Fibroblast of lung (primary cell): ENCODE measurements at regions not wholly inside any gene's neighbourhood (a gene's known extent, or its start where the extent isn't known, plus 50 kb on each side); places are given as distances from the start of the nearest gene placed in this dataset.

Experiments used
- DNase-seq, 2 donors: peaks; one replicate each; pipeline versions ENCODE4 v3.0.0 to v3.0.0-alpha.2; 2010; ENCODE audit warnings: low read depth in 2 of 2
- H2AFZ ChIP-seq: 2 replicates; pipeline ENCODE4 v1.5.1; 2012; ENCODE audit warnings: low read length, control low read depth, inconsistent platforms
- H3K27ac ChIP-seq: 2 replicates; pipeline ENCODE4 v1.5.1; 2011; ENCODE audit warnings: low read length, control low read depth; ENCODE audit not compliant: insufficient read depth
- H3K27me3 ChIP-seq: 2 replicates; pipeline ENCODE4 v1.5.1; 2011; ENCODE audit warnings: mild to moderate bottlenecking, low read length; ENCODE audit not compliant: control insufficient read depth, insufficient read depth
- H3K36me3 ChIP-seq: 2 replicates; pipeline ENCODE4 v1.5.1; 2011; ENCODE audit warnings: low read length; ENCODE audit not compliant: control insufficient read depth, insufficient read depth
- H3K4me1 ChIP-seq: 2 replicates; pipeline ENCODE4 v1.5.1; 2011; ENCODE audit warnings: low read length; ENCODE audit not compliant: control insufficient read depth, insufficient read depth; ENCODE audit errors: extremely low read depth
- H3K4me2 ChIP-seq: 2 replicates; pipeline ENCODE4 v1.5.1; 2011; ENCODE audit warnings: low read length, control low read depth; ENCODE audit not compliant: insufficient read depth; ENCODE audit errors: extremely low read depth
- H3K4me3 ChIP-seq, 4 experiments: fragments of 200-600 bp in 1 of 4; sonication (generic) in 1 of 4; replicated peaks in 1 of 4; 2 replicates each; pipeline ENCODE4 v1.5.1; 2011 to 2016; ENCODE audit warnings: low read length in 4 of 4, low read depth in 3 of 4, mild to moderate bottlenecking in 3 of 4, control low read depth in 2 of 4, inconsistent platforms in 1 of 4, mixed read lengths in 1 of 4; ENCODE audit not compliant: insufficient read depth in 1 of 4; ENCODE audit errors: control extremely low read depth in 1 of 4
- H3K79me2 ChIP-seq: 2 replicates; pipeline ENCODE4 v1.5.1; 2012; ENCODE audit warnings: mild to moderate bottlenecking, low read length, inconsistent platforms; ENCODE audit not compliant: control insufficient read depth, insufficient read depth
- H3K9ac ChIP-seq: 2 replicates; pipeline ENCODE4 v1.5.1; 2011; ENCODE audit warnings: mild to moderate bottlenecking, low read length, control low read depth; ENCODE audit not compliant: insufficient read depth
- H3K9me3 ChIP-seq: 2 replicates; pipeline ENCODE4 v1.5.1; 2012; ENCODE audit warnings: low read depth, low read length; ENCODE audit not compliant: control insufficient read depth, insufficient read depth
- H4K20me1 ChIP-seq: 2 replicates; pipeline ENCODE4 v1.5.1; 2011; ENCODE audit warnings: low read length; ENCODE audit not compliant: control insufficient read depth, insufficient read depth; ENCODE audit errors: extremely low read depth
- CTCF ChIP-seq, 2 donors: IDR thresholded peaks in 1 of 2; conservative IDR thresholded peaks in 1 of 2; 1 replicate in 1 of 2; 2 replicates in 1 of 2; pipeline ENCODE4 v1.5.1; 2011 to 2012; ENCODE audit warnings: low read length in 2 of 2, control low read depth in 1 of 2, inconsistent platforms in 1 of 2, low read depth in 1 of 2, mild to moderate bottlenecking in 1 of 2
- EZH2 ChIP-seq: IDR thresholded peaks from 2 replicates; pipeline ENCODE4 v1.5.1; 2012; ENCODE audit warnings: low read length, control low read depth, mild to moderate bottlenecking; ENCODE audit errors: missing control alignments

DNA sequence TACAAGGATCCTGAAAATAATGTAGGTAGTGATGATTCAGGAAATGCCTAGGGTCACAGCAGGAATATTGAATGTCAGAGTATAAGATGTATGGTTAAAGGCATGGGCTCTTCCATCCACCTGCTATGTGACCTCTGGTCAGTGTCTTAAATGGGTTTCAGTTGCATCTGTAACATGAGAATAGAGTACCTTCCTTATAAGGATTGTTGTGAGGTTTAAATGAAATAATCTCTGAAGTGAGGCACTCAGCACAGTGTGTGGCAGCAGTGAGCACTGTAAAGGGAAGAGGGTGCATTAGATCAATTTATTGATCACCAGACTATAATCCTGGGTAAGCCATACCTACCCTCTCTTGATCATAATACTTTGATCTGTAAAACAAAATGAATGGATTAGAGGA lies 319.1 kb downstream of the SLC4A3 start:
- no peaks in the 10 kb centered on the region for H3K79me2 ChIP-seq
- no peak overlapping the region for H3K4me2 ChIP-seq
- no peak overlapping the region for H3K4me3 ChIP-seq
- no peaks in the 10 kb centered on the region for H4K20me1 ChIP-seq
- no peaks in the 10 kb centered on the region for H3K4me1 ChIP-seq
- no peaks in the 10 kb centered on the region for H3K36me3 ChIP-seq
- H3K9me3 ChIP-seq = no peaks in the 10 kb centered on the region
- no peak for TF ChIP-seq CTCF (conservative IDR thresholded peaks at IDR 0.05 in 1 of 2, IDR thresholded peaks at IDR 0.05 in 1 of 2; ENCODE audit: low read depth in 1 of 2, low read length in 2 of 2)
- no peak for TF ChIP-seq EZH2
- H3K27me3 ChIP-seq = no peaks in the 10 kb centered on the region
- no peak overlapping the region for H3K27ac ChIP-seq
- no peak for DNase-seq
- H3K9ac ChIP-seq = no peak overlapping the region
- no peak overlapping the region for H2AFZ ChIP-seq

GRCh38 chr2:219947575-219947974 lies 320.1 kb downstream of the SLC4A3 start:
- no peaks in the 10 kb centered on the region for H4K20me1 ChIP-seq
- peak; percentile 18 to 77 for DNase-seq
- H3K79me2 ChIP-seq = no peaks in the 10 kb centered on the region
- TF ChIP-seq CTCF (conservative IDR thresholded peaks at IDR 0.05 in 1 of 2, IDR thresholded peaks at IDR 0.05 in 1 of 2; ENCODE audit: low read depth in 1 of 2, low read length in 2 of 2) (no peak), EZH2 (no peak)
- H3K9ac ChIP-seq = no peak overlapping the region
- H3K4me1 ChIP-seq = no peaks in the 10 kb centered on the region
- H3K27me3 ChIP-seq = no peaks in the 10 kb centered on the region
- H3K4me3 ChIP-seq = no peak overlapping the region
- no peak overlapping the region for H3K4me2 ChIP-seq
- no peak overlapping the region for H3K27ac ChIP-seq
- no peaks in the 10 kb centered on the region for H3K36me3 ChIP-seq
- H3K9me3 ChIP-seq = no peaks in the 10 kb centered on the region
- H2AFZ ChIP-seq = no peak overlapping the region

DNA sequence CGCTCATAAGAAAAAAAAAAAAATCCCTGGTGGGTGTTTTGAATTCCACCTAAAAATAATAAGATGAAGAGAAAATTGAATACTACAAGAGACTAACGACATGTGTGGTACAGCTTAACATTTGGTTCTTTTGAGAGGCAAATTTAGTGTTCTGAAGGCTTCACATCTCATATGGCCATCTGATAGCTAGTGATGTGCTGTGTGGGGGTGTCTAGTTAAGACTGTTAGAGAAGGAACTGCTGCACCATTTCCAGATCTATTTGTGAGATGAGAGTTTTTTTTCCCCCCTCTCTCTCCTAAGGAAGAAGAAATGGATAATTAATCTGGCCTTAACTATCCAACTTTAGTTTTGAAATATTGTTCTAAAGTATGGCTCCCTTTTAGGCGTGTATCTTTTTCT lies 321.6 kb downstream of the SLC4A3 start:
- H3K4me3 ChIP-seq = no peak overlapping the region
- H4K20me1 ChIP-seq = no peaks in the 10 kb centered on the region
- H3K4me1 ChIP-seq = no peaks in the 10 kb centered on the region
- TF ChIP-seq EZH2 (no peak), CTCF (conservative IDR thresholded peaks at IDR 0.05 in 1 of 2, IDR thresholded peaks at IDR 0.05 in 1 of 2; ENCODE audit: low read depth in 1 of 2, low read length in 2 of 2) (no peak)
- H3K27ac ChIP-seq = no peak overlapping the region
- no peaks in the 10 kb centered on the region for H3K9me3 ChIP-seq
- H3K4me2 ChIP-seq = no peak overlapping the region
- no peaks in the 10 kb centered on the region for H3K79me2 ChIP-seq
- no peaks in the 10 kb centered on the region for H3K36me3 ChIP-seq
- no peak overlapping the region for H3K9ac ChIP-seq
- no peaks in the 10 kb centered on the region for H3K27me3 ChIP-seq
- no peak overlapping the region for H2AFZ ChIP-seq
- no peak for DNase-seq
